ENCODE measurements at regions not wholly inside any gene's neighbourhood (a gene's known extent, or its start where the extent isn't known, plus 50 kb on each side); places are given as distances from the start of the nearest gene placed in this dataset.
"Not testable (repeated sequence)": the region's sequence is repeated elsewhere in the genome, so short reads cannot be mapped to it uniquely, and the experiment has no call there.

DNA sequence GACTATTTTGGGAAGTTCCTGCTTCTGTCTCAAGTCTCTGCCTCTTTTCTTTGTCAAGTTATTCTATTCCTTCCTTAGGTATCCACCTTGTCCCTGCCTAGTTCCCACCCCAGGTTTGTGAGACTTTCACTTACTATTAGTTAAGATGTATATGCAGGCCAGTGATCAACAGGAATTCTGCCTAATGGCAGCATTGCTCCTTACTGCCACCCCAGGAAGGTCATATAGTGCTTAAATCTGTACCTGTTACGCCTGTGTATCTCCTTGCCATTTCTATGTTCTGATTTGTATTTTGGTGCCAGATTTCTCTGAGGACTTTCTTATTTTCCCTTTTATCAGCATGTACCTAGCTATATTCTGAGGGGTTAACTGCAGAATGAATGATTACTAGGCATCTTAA is 746.0 kb upstream of the TMEFF2 start:
- no peak for DNase-seq (ENCODE audit: low read depth)

DNA sequence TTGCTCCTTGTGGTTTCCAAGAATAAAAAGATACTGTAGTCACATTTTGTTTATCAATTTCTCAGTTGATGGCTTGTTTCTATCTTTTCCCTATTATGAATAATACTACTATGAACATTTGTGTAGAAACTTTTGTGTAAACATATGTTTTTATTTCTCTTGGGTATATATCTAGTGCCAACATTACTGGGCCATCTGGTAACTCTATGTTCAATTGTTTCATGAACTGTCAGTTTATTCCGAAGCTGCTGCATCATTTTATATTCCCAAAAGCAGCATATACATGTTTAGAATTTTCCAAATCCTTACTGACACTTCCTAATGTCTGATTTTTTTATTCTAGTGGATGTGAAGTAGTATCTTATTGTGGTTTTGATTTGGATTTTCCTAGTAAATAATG is 737.6 kb upstream of the TMEFF2 start:
- DNase-seq (ENCODE audit: low read depth): no peak

GRCh38 chr2:192921631-192922030 is 726.9 kb upstream of the TMEFF2 start:
- not testable (repeated sequence) for DNase-seq (ENCODE audit: low read depth)

DNA sequence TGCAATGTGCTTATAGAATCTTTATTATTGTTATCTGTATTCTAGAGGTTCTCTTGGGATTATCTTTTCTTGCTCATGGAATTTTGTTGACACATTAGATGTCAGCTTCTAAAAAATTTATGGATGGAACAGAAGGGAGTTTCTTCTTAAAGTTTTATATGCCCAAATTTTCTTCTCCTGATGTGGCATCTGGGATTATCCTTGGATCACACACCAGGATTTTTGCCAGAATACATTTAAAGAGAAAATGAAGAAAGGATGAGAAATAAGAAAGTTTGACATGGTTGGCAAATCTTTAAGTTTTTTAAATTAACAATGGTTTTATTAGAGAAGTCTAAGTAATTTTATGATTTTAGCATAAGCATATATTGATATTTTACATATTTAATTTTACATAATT is 706.7 kb upstream of the TMEFF2 start:
- DNase-seq (ENCODE audit: low read depth): no peak

DNA sequence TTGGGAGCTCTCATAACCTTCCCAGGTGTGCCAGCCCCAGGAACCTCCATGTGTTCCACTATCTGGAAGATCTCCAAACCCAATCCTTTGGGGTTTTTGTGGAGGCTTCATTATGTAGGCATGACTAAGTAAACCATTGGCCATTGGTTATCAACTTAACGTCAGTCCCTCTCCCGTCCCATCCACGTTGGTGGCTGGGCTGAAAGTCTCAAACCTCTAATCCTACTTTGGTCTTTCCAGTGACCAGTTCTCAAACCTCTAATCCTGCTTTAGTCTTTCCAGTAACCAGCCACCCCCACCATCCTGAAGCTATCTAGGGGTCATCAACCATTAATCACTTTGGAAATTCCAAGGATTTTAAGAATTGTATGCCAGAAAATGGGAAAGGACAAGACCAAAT is 704.7 kb upstream of the TMEFF2 start:
- no peak for DNase-seq (ENCODE audit: low read depth)

DNA sequence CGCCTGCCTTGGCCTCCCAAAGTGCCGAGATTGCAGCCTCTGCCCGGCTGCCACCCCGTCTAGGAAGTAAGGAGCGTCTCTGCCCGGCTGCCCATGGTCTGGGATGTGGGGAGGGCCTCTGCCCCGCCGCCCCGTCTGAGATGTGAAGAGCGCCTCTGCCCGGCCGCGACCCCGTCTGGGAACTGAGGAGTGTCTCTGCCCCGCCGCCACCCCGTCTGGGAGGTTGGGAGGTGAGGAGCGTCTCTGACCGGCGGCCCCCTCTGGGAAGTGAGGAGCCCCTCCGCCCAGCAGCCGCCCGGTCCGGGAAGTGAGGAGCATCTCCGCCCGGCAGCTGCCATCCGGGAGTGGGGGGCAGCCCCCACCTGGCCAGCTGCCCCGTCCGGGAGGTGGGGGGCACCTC is 699.2 kb upstream of the TMEFF2 start:
- not testable (repeated sequence) for DNase-seq (ENCODE audit: low read depth)

- DNase-seq (ENCODE audit: low read depth): no peak
These were observed 693.4 kb upstream of the TMEFF2 start for GRCh38 chr2:192888109-192888508.

- DNase-seq (ENCODE audit: low read depth): no peak
These were observed 692.6 kb upstream of the TMEFF2 start for GRCh38 chr2:192887337-192887736.

DNA sequence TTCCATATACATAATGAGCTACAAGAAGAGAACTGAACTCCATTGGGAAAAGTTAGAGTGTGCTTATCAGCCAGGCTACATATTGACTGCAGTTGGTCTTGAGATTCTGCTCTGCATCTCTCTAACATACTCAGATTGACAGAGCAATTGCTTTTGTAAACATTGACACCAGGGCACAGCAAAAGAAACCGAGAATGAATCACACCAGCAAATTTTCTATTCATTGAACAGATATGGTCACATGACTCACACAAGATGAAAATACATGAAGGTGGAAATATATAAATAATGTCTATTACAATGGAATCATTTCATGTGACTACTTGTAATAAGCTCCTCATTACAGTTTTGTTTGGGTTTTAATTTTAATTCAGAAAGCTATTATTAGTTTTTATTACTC is 691.9 kb upstream of the TMEFF2 start:
- no peak for DNase-seq (ENCODE audit: low read depth)

GRCh38 chr2:192885569-192886160 is 690.9 kb upstream of the TMEFF2 start:
- no peak for DNase-seq (ENCODE audit: low read depth)

- DNase-seq (ENCODE audit: low read depth): no peak
These were observed 682.4 kb upstream of the TMEFF2 start for GRCh38 chr2:192877159-192877558.

GRCh38 chr2:192876698-192877097 is 682.0 kb upstream of the TMEFF2 start:
- no peak for DNase-seq (ENCODE audit: low read depth)

DNA sequence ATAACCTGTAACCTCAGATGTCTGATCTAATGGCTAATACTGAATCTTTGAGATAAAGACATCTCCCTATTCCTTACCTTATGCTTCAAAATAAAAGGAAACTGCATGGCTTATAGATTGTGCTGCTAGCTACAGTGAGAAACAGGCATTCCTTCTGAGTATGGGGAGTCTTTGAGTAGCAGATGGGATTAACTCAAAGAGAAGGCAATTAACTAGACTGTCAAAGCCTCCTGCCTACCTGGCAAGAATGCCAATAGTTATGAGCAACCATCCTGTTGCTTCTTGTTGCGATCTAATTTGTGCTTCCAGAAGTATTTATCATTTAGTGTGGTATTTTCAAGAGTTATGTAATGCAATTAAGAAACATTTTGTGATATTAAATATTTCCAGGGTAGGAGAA is 660.0 kb upstream of the TMEFF2 start:
- DNase-seq (ENCODE audit: low read depth): no peak

- no peak for DNase-seq (ENCODE audit: low read depth)
These were observed 659.3 kb upstream of the TMEFF2 start for GRCh38 chr2:192854031-192854430.

GRCh38 chr2:192828947-192829346 is 634.2 kb upstream of the TMEFF2 start:
- DNase-seq (ENCODE audit: low read depth): no peak

GRCh38 chr2:192828175-192828574 is 633.4 kb upstream of the TMEFF2 start:
- no peak for DNase-seq (ENCODE audit: low read depth)

DNA sequence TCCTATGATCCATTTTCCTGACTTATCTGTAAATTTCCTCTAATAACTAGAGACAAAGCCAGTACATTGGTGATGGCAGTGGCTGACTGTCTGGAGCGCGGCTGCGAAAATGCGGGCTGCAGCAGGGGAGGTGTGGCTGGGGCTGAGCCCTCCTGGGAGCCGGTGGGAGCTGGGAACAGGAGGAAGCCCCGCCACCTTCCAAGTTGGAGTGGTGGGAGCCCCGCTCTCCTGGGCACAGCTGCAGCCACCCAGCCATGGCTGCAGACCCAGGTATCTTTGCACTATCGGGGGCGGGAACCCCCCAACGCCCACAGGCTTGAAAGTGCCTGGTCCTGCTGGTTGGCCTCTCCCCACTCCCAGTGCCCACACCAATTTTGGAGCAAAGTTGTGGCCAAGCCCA is 633.0 kb upstream of the TMEFF2 start:
- no peak for DNase-seq (ENCODE audit: low read depth)

DNA sequence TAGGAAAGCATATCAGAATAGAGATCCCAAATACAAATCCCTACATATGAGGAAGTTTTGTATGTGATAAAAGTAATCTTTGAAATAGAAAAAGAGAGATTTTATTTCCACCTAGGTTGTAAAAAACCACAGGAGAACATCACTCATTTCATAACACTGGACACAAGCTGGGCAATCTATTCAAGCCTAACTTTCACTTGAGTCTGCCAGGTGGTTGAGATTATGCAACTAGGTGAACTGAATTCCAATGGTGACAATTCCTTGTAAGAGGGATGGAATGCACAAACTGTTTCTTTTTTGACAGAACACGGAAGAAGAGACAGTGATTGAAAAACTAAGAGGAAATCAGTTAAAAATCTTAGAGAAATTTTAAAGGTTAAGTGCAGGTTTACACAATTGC is 619.6 kb upstream of the TMEFF2 start:
- DNase-seq (ENCODE audit: low read depth): no peak

DNA sequence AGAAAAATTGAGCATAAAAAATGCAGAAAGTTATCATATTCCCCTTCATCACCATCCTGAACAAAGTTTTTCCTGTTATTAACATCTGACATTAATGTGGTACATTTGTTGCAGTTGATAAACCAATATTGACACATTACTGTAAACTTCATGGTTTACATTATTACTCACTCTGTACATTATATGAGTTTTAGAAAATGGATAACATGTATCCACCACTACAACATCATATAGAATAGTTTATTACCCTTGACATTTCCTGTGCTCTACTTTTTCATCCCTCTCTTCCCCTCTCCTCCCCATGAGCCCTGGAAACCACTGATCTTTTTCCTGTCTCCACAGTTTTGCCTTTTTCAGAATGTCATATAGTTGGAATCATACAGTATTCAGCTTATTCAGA is 618.6 kb upstream of the TMEFF2 start:
- DNase-seq (ENCODE audit: low read depth): no peak

DNA sequence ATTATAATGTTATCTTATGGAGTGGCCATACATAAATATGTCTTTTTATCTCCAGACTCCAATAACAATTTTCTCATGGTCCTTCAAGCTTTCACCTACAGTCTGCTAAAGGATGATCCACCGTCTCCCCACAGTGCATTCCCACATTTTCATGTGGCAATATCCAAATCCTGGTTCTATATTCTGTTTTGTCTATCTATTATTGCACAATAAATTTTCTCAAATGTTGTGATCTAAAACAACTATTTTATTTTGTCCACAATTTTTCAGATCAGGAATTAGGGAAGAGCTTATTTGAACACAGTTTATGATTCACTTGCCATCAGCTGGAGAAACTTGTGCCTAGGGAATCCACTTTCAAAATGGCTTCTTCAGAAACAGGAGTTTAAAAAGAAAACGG is 614.4 kb upstream of the TMEFF2 start:
- no peak for DNase-seq (ENCODE audit: low read depth)

GRCh38 chr2:192783643-192784042 is 588.9 kb upstream of the TMEFF2 start:
- DNase-seq (ENCODE audit: low read depth): no peak

DNA sequence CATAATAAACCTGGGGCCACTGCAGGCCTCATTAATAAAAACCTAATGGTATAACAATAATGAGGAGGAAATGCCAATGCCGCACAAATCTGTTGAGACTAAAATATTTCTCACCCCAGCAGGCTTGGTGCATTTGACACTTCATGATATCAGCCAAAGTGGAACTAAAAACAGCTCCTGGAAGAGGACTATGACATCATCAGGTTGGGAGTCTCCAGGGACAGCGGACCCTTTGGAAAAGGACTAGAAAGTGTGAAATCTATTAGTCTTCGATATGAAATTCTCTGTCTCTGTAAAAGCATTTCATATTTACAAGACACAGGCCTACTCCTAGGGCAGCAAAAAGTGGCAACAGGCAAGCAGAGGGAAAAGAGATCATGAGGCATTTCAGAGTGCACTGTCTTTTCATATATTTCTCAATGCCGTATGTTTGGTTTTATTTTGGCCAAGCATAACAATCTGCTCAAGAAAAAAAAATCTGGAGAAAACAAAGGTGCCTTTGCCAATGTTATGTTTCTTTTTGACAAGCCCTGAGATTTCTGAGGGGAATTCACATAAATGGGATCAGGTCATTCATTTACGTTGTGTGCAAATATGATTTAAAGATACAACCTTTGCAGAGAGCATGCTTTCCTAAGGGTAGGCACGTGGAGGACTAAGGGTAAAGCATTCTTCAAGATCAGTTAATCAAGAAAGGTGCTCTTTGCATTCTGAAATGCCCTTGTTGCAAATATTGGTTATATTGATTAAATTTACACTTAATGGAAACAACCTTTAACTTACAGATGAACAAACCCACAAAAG is 580.9 kb upstream of the TMEFF2 start:
- DNase-seq (ENCODE audit: low read depth): no peak

DNA sequence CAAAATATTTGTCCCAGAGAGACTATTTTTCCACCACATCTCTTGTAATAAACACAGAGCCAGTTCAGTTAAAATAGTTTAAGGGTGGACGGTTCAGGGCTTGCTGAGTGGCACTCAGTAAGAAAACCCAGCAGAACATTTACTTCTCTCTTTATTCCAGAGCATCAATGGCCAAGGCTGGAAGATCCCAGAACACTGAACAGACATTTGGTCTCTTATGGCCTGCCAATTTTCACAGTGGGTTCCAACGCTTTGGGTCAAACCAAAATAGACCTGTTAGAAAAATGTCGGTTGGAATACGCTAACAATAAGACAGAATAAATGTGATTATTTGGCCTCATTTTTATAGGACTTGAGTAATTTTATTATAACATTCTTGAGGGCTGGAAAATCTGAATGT is 580.3 kb upstream of the TMEFF2 start:
- no peak for DNase-seq (ENCODE audit: low read depth)

GRCh38 chr2:192773044-192773443 is 578.3 kb upstream of the TMEFF2 start:
- DNase-seq (ENCODE audit: low read depth): no peak

All from activated T-helper 9 cell treated with anti-CD3 and anti-CD28 coated beads, Interleukin-2, amount 50 U/mL, for 16 hours (primary cell).